GM23338 (cell line): ENCODE measurements at regions not wholly inside any gene's neighbourhood (a gene's known extent, or its start where the extent isn't known, plus 50 kb on each side); places are given as distances from the start of the nearest gene placed in this dataset.
A peak's percentile ranks its signal among the peaks of the same experiment; 100 is the strongest.
"Not testable (repeated sequence)": the region's sequence is repeated elsewhere in the genome, so short reads cannot be mapped to it uniquely, and the experiment has no call there.

Source experiments
- ATAC-seq: fragments of 200-7000 bp; cut with Tn5 transposase; 3 replicates; pipeline ENCODE4 v1.9.1; 2020
- DNase-seq: peaks from one replicate; pipeline ENCODE4 v3.0.0-alpha.2; 2015; ENCODE audit warnings: low spot score
- H2AFZ ChIP-seq: fragments of 200-600 bp; sonication (generic); 2 replicates; pipeline ENCODE4 v1.8.0; 2016; ENCODE audit warnings: antibody characterized with exemption, mild to moderate bottlenecking, moderate library complexity
- H3F3A ChIP-seq: fragments of 200-600 bp; sonication (generic); replicated peaks from 2 replicates; pipeline ENCODE4 v1.8.0; 2017; ENCODE audit warnings: antibody characterized with exemption, mixed run types, low read depth
- H3K27ac ChIP-seq: fragments of 200-600 bp; sonication (generic); 2 replicates; pipeline ENCODE4 v1.6.1; 2016; ENCODE audit warnings: low read depth
- H3K27me3 ChIP-seq: fragments of 200-600 bp; sonication (generic); 2 replicates; pipeline ENCODE4 v1.8.0; 2016; ENCODE audit warnings: mild to moderate bottlenecking, mixed run types, moderate library complexity; ENCODE audit not compliant: insufficient read depth
- H3K36me3 ChIP-seq: fragments of 200-600 bp; sonication (generic); 2 replicates; pipeline ENCODE4 v1.8.0; 2016; ENCODE audit warnings: mild to moderate bottlenecking; ENCODE audit not compliant: insufficient read depth
- H3K4me1 ChIP-seq: fragments of 200-600 bp; sonication (generic); 2 replicates; pipeline ENCODE4 v1.8.0; 2016; ENCODE audit warnings: mild to moderate bottlenecking, moderate library complexity; ENCODE audit not compliant: insufficient read depth
- H3K4me2 ChIP-seq: fragments of 200-600 bp; sonication (generic); 2 replicates; pipeline ENCODE4 v1.7.1; 2017; ENCODE audit warnings: mixed run types
- H3K4me3 ChIP-seq: fragments of 200-600 bp; sonication (generic); 2 replicates; pipeline ENCODE4 v1.6.1; 2016; ENCODE audit warnings: mixed run types
- H3K79me2 ChIP-seq: fragments of 200-600 bp; sonication (generic); replicated peaks from 2 replicates; pipeline ENCODE4 v1.8.0; 2017; ENCODE audit warnings: mild to moderate bottlenecking; ENCODE audit not compliant: insufficient read depth
- H3K9me2 ChIP-seq: fragments of 200-600 bp; sonication (generic); 2 replicates; pipeline ENCODE4 v1.8.0; 2017; ENCODE audit not compliant: insufficient read depth
- H4K20me1 ChIP-seq: fragments of 200-600 bp; sonication (generic); replicated peaks from 2 replicates; pipeline ENCODE4 v1.8.0; 2017; ENCODE audit warnings: mild to moderate bottlenecking; ENCODE audit not compliant: insufficient read depth
- H3K27ac Mint-ChIP-seq: 2 replicates; pipeline ENCODE4 v1.8.0; 2020; ENCODE audit warnings: inconsistent platforms, mild to moderate bottlenecking, moderate library complexity, mixed read lengths
- H3K27me3 Mint-ChIP-seq: 3 replicates; pipeline ENCODE4 v1.8.0; 2022; ENCODE audit warnings: low read depth, mild to moderate bottlenecking, moderate library complexity, mixed read lengths, inconsistent platforms; ENCODE audit not compliant: insufficient read depth, poor library complexity
- H3K36me3 Mint-ChIP-seq: 3 replicates; pipeline ENCODE4 v1.8.0; 2021; ENCODE audit warnings: low read depth, mild to moderate bottlenecking, inconsistent platforms, moderate library complexity, mixed read lengths
- H3K4me1 Mint-ChIP-seq: 3 replicates; pipeline ENCODE4 v1.8.0; 2020; ENCODE audit warnings: mild to moderate bottlenecking, inconsistent platforms, mixed read lengths
- H3K4me3 Mint-ChIP-seq: 3 replicates; pipeline ENCODE4 v1.8.0; 2021; ENCODE audit warnings: moderate library complexity, mild to moderate bottlenecking, inconsistent platforms, mixed read lengths
- H3K9me3 Mint-ChIP-seq: 3 replicates; pipeline ENCODE4 v1.8.0; 2020; ENCODE audit warnings: moderate library complexity, mild to moderate bottlenecking, inconsistent platforms, mixed read lengths
- CREB1 ChIP-seq: fragments of 250-450 bp; sonication (Bioruptor Pico); IDR thresholded peaks from 2 replicates; pipeline ENCODE4 v1.5.0; 2020; ENCODE audit warnings: low read depth, mild to moderate bottlenecking, moderate library complexity
- CTCF ChIP-seq, 2 experiments: fragments of 200-600 bp in 1 of 2; sonication (generic) in 1 of 2; conservative IDR thresholded peaks; 2 replicates each; pipeline versions ENCODE4 v1.5.1 to v1.6.1; 2016 to 2017; ENCODE audit warnings: antibody characterized with exemption in 2 of 2, low read depth in 2 of 2, mild to moderate bottlenecking in 2 of 2, moderate library complexity in 1 of 2
- EZH2phosphoT487 ChIP-seq: fragments of 200-600 bp; sonication (generic); IDR thresholded peaks from one replicate; pipeline ENCODE4 v1.8.1; 2018; ENCODE audit warnings: antibody characterized with exemption; ENCODE audit not compliant: unreplicated experiment
- NANOG ChIP-seq: IDR thresholded peaks from 2 replicates; pipeline ENCODE4 v1.6.1; 2016; ENCODE audit warnings: antibody characterized with exemption, borderline replicate concordance
- STAT1 ChIP-seq: IDR thresholded peaks from one replicate; pipeline ENCODE4 v1.6.1; 2016; ENCODE audit warnings: antibody characterized with exemption; ENCODE audit not compliant: unreplicated experiment
- ZNF114 ChIP-seq: fragments of 250-450 bp; sonication (Bioruptor Pico); IDR thresholded peaks from 2 replicates; pipeline ENCODE4 v1.5.0; 2020; ENCODE audit warnings: mild to moderate bottlenecking, moderate library complexity
- ZNF331 ChIP-seq: fragments of 250-450 bp; sonication (Bioruptor Pico); IDR thresholded peaks from 2 replicates; pipeline ENCODE4 v1.5.0; 2020; ENCODE audit warnings: low read depth, mild to moderate bottlenecking, moderate library complexity
- TF ChIP-seq, protein P1 (sequence below): fragments of 250-450 bp; sonication (Bioruptor Pico); IDR thresholded peaks from 2 replicates; pipeline ENCODE4 v1.5.0; 2020; ENCODE audit warnings: mild to moderate bottlenecking, moderate library complexity

DNA sequence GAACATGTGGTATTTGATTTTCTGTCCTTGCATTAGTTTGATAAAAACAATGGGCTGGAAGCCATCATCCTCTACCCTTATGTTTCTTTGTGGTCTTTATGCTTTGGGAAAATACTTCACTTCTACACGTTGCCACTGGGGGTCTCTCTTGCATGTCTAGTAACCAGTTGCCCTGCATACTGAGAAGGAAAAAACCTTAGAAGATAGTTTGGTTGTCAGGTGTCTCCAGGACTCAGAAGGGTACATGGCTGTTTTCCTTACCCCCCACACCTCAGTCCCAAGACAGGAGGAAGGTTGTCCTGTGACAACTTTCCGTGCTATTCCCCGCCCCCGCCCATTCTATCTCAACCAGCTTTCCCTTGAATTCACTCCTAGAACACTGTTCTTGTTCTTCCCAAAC is 62.1 kb upstream of the LANCL3 start:
- peaks cover 3% of the 10 kb centered on the region; the same call in 1 of the 3 replicates for H3K9me3 Mint-ChIP-seq
- H3K27me3 Mint-ChIP-seq = peaks cover 2% of the 10 kb centered on the region
- no peak overlapping the region for H3K4me3 Mint-ChIP-seq
- no peak overlapping the region for H3K27ac ChIP-seq
- no peaks in the 10 kb centered on the region for H4K20me1 ChIP-seq
- no peak overlapping the region for H3K27ac Mint-ChIP-seq
- H3K36me3 Mint-ChIP-seq = no peaks in the 10 kb centered on the region
- H3K4me1 Mint-ChIP-seq = peaks cover 16% of the 10 kb centered on the region; the same call in 2 of the 3 replicates
- DNase-seq (peak; percentile 5), ATAC-seq (peak; percentile 60)
- H3K4me1 ChIP-seq = no peaks in the 10 kb centered on the region
- no peaks in the 10 kb centered on the region for H3K36me3 ChIP-seq
- H3K4me2 ChIP-seq = no peak overlapping the region
- H3K4me3 ChIP-seq = no peak overlapping the region
- no peaks in the 10 kb centered on the region for H3K27me3 ChIP-seq
- no peaks in the 10 kb centered on the region for H3K79me2 ChIP-seq
- no peaks in the 10 kb centered on the region for H3K9me2 ChIP-seq
- TF ChIP-seq ZNF331 (CRISPR knock-in tag) (no peak), CREB1 (no peak), STAT1 (no peak), NANOG (no peak), EZH2phosphoT487 (no peak), CTCF (conservative IDR thresholded peaks at IDR 0.05; ENCODE audit: low read depth in 2 of 2) (peak; percentile 49 to 50), ZNF114 (CRISPR knock-in tag) (no peak)
- TF ChIP-seq, protein P1, sequence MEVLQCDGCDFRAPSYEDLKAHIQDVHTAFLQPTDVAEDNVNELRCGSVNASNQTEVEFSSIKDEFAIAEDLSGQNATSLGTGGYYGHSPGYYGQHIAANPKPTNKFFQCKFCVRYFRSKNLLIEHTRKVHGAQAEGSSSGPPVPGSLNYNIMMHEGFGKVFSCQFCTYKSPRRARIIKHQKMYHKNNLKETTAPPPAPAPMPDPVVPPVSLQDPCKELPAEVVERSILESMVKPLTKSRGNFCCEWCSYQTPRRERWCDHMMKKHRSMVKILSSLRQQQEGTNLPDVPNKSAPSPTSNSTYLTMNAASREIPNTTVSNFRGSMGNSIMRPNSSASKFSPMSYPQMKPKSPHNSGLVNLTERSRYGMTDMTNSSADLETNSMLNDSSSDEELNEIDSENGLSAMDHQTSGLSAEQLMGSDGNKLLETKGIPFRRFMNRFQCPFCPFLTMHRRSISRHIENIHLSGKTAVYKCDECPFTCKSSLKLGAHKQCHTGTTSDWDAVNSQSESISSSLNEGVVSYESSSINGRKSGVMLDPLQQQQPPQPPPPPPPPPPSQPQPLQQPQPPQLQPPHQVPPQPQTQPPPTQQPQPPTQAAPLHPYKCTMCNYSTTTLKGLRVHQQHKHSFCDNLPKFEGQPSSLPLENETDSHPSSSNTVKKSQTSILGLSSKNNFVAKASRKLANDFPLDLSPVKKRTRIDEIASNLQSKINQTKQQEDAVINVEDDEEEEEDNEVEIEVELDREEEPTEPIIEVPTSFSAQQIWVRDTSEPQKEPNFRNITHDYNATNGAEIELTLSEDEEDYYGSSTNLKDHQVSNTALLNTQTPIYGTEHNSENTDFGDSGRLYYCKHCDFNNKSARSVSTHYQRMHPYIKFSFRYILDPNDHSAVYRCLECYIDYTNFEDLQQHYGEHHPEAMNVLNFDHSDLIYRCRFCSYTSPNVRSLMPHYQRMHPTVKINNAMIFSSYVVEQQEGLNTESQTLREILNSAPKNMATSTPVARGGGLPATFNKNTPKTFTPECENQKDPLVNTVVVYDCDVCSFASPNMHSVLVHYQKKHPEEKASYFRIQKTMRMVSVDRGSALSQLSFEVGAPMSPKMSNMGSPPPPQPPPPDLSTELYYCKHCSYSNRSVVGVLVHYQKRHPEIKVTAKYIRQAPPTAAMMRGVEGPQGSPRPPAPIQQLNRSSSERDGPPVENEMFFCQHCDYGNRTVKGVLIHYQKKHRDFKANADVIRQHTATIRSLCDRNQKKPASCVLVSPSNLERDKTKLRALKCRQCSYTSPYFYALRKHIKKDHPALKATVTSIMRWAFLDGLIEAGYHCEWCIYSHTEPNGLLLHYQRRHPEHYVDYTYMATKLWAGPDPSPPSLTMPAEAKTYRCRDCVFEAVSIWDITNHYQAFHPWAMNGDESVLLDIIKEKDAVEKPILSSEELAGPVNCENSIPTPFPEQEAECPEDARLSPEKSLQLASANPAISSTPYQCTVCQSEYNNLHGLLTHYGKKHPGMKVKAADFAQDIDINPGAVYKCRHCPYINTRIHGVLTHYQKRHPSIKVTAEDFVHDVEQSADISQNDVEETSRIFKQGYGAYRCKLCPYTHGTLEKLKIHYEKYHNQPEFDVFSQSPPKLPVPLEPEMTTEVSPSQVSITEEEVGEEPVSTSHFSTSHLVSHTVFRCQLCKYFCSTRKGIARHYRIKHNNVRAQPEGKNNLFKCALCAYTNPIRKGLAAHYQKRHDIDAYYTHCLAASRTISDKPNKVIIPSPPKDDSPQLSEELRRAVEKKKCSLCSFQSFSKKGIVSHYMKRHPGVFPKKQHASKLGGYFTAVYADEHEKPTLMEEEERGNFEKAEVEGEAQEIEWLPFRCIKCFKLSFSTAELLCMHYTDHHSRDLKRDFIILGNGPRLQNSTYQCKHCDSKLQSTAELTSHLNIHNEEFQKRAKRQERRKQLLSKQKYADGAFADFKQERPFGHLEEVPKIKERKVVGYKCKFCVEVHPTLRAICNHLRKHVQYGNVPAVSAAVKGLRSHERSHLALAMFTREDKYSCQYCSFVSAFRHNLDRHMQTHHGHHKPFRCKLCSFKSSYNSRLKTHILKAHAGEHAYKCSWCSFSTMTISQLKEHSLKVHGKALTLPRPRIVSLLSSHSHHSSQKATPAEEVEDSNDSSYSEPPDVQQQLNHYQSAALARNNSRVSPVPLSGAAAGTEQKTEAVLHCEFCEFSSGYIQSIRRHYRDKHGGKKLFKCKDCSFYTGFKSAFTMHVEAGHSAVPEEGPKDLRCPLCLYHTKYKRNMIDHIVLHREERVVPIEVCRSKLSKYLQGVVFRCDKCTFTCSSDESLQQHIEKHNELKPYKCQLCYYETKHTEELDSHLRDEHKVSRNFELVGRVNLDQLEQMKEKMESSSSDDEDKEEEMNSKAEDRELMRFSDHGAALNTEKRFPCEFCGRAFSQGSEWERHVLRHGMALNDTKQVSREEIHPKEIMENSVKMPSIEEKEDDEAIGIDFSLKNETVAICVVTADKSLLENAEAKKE (CRISPR knock-in tag) = no peak
- no peak overlapping the region for H2AFZ ChIP-seq
- H3F3A ChIP-seq = no peaks in the 10 kb centered on the region

GRCh38 chrX:37516512-37516911 is 54.9 kb upstream of the LANCL3 start:
- not testable (repeated sequence) for H3K79me2 ChIP-seq, DNase-seq, H3K36me3 ChIP-seq, H2AFZ ChIP-seq, H3K4me3 Mint-ChIP-seq, H4K20me1 ChIP-seq, H3F3A ChIP-seq, H3K36me3 Mint-ChIP-seq, H3K4me1 Mint-ChIP-seq, H3K9me3 Mint-ChIP-seq, H3K9me2 ChIP-seq, H3K27me3 ChIP-seq, H3K27ac Mint-ChIP-seq, ATAC-seq, H3K4me2 ChIP-seq, H3K27me3 Mint-ChIP-seq, H3K4me1 ChIP-seq, H3K4me3 ChIP-seq, H3K27ac ChIP-seq

GRCh38 chrX:37519261-37519660 is 52.2 kb upstream of the LANCL3 start:
- not testable (repeated sequence) for H3K9me3 Mint-ChIP-seq, H3K4me3 Mint-ChIP-seq, H3K4me1 ChIP-seq, H3K27ac ChIP-seq, DNase-seq, H3K27me3 ChIP-seq, H3K36me3 Mint-ChIP-seq, ATAC-seq, H3K27me3 Mint-ChIP-seq, H4K20me1 ChIP-seq, H3K79me2 ChIP-seq, H3K4me1 Mint-ChIP-seq, H3K4me2 ChIP-seq, H3K9me2 ChIP-seq, H3K4me3 ChIP-seq, H3K27ac Mint-ChIP-seq, H3K36me3 ChIP-seq, H2AFZ ChIP-seq, H3F3A ChIP-seq
